PC-9 (cell line): ENCODE measurements at regions not wholly inside any gene's neighbourhood (a gene's known extent, or its start where the extent isn't known, plus 50 kb on each side); places are given as distances from the start of the nearest gene placed in this dataset.

Experiments
- BruUV-seq: library from RNA; stranded (reverse); fragments of 400-500 nt; replicated peaks from 2 replicates; lab custom pipeline; 2021; lab: Mats Ljungman, UMichigan
- CTCF ChIA-PET: fragments of 300-600 bp; sonication (Branson Sonifier 250); formaldehyde crosslinking; loops from one replicate; lab custom pipeline; 2022; ENCODE audit warnings: antibody characterized with exemption; lab: Charles Lee
- POLR2A ChIA-PET: fragments of 300-600 bp; sonication (Branson Sonifier 250); formaldehyde crosslinking; loops from one replicate; lab custom pipeline; 2022; ENCODE audit warnings: antibody characterized with exemption; ENCODE audit not compliant: unreplicated experiment; lab: Charles Lee
- DNase-seq, 2 experiments: peaks; one replicate each; pipeline versions ENCODE4 v3.0.0 to v3.0.0-alpha.2; 2015 to 2022; ENCODE audit warnings: mixed read lengths in 1 of 2
- H2AFZ ChIP-seq: fragments of 200-600 bp; sonication (generic); 2 replicates; pipeline ENCODE4 v1.8.1; 2017; ENCODE audit warnings: antibody characterized with exemption
- H3F3A ChIP-seq: fragments of 200-600 bp; sonication (generic); 2 replicates; pipeline ENCODE4 v1.8.1; 2017; ENCODE audit warnings: antibody characterized with exemption, mild to moderate bottlenecking, low read depth; ENCODE audit not compliant: insufficient read depth
- H3K27ac ChIP-seq: fragments of 200-600 bp; sonication (generic); 2 replicates; pipeline ENCODE4 v1.6.1; 2016; ENCODE audit warnings: mixed run types
- H3K27me3 ChIP-seq: fragments of 200-600 bp; sonication (generic); 2 replicates; pipeline ENCODE4 v1.6.1; 2016; ENCODE audit warnings: low read depth, mixed run types; ENCODE audit not compliant: insufficient read depth
- H3K36me3 ChIP-seq: fragments of 200-600 bp; sonication (generic); 2 replicates; pipeline ENCODE4 v1.6.1; 2016; ENCODE audit warnings: low read depth, mixed run types
- H3K4me1 ChIP-seq: fragments of 200-600 bp; sonication (generic); replicated peaks from 2 replicates; pipeline ENCODE4 v1.6.1; 2016; ENCODE audit warnings: mixed run types; ENCODE audit not compliant: insufficient read depth
- H3K4me2 ChIP-seq: fragments of 200-600 bp; sonication (generic); 2 replicates; pipeline ENCODE4 v1.6.1; 2017; ENCODE audit warnings: mixed run types
- H3K4me3 ChIP-seq: fragments of 200-600 bp; sonication (generic); 2 replicates; pipeline ENCODE4 v1.6.1; 2016; ENCODE audit warnings: mixed run types
- H3K79me2 ChIP-seq: fragments of 200-600 bp; sonication (generic); 2 replicates; pipeline ENCODE4 v1.6.1; 2017; ENCODE audit warnings: low read depth, mixed run types
- H3K9me2 ChIP-seq: fragments of 200-600 bp; sonication (generic); 2 replicates; pipeline ENCODE4 v1.8.1; 2017; ENCODE audit warnings: mild to moderate bottlenecking; ENCODE audit not compliant: insufficient read depth
- H3K9me3 ChIP-seq: fragments of 200-600 bp; sonication (generic); 2 replicates; pipeline ENCODE4 v1.8.1; 2016; ENCODE audit warnings: low read depth; ENCODE audit not compliant: insufficient read depth
- H4K20me1 ChIP-seq: fragments of 200-600 bp; sonication (generic); 2 replicates; pipeline ENCODE4 v1.8.1; 2017; ENCODE audit not compliant: insufficient read depth
- CTCF ChIP-seq: fragments of 200-600 bp; sonication (generic); conservative IDR thresholded peaks from 2 replicates; pipeline ENCODE4 v1.6.1; 2017; ENCODE audit warnings: mixed run types, antibody characterized with exemption, mild to moderate bottlenecking, moderate library complexity
- EZH2 ChIP-seq: fragments of 200-600 bp; sonication (generic); IDR thresholded peaks from 2 replicates; pipeline ENCODE4 v1.8.0; 2017; ENCODE audit warnings: antibody characterized with exemption, low read depth
- intact Hi-C: fragments of 100-400 bp; cut with micrococcal nuclease; formaldehyde crosslinking; loops from one replicate; pipeline ENCODE4 v1.10.0; 2022; ENCODE audit not compliant: unreplicated experiment

GRCh38 chr4:81600520-81601357, 129.0 kb upstream of the RASGEF1B start:
- H3K79me2 ChIP-seq: no peaks in the 10 kb centered on the region
- H3K9me3 ChIP-seq: no peaks in the 10 kb centered on the region
- no peaks in the 10 kb centered on the region for H3K4me1 ChIP-seq
- H3F3A ChIP-seq: no peaks in the 10 kb centered on the region
- H2AFZ ChIP-seq: no peak overlapping the region
- no peaks in the 10 kb centered on the region for H4K20me1 ChIP-seq
- no peak overlapping the region for H3K4me2 ChIP-seq
- no TSS peak for BruUV-seq
- no peak overlapping the region for H3K4me3 ChIP-seq
- no peaks in the 10 kb centered on the region for H3K36me3 ChIP-seq
- CTCF ChIA-PET: no interaction called here
- TF ChIP-seq EZH2 (no peak), CTCF (no peak)
- no peaks in the 10 kb centered on the region for H3K27me3 ChIP-seq
- H3K9me2 ChIP-seq: no peaks in the 10 kb centered on the region
- POLR2A ChIA-PET: no interaction called here
- intact Hi-C loops: no loop called here
- no peak overlapping the region for H3K27ac ChIP-seq
- no peak for DNase-seq

- Histone ChIP-seq H4K20me1 (no peaks in the 10 kb centered on the region), H3K4me2 (no peak overlapping the region), H2AFZ (no peak overlapping the region), H3K9me3 (no peaks in the 10 kb centered on the region), H3K4me3 (no peak overlapping the region), H3F3A (no peaks in the 10 kb centered on the region), H3K27me3 (no peaks in the 10 kb centered on the region), H3K4me1 (no peaks in the 10 kb centered on the region), H3K27ac (no peak overlapping the region), H3K9me2 (no peaks in the 10 kb centered on the region), H3K36me3 (no peaks in the 10 kb centered on the region), H3K79me2 (no peaks in the 10 kb centered on the region)
- BruUV-seq: no TSS peak
- ChIA-PET POLR2A (no interaction called here), CTCF (no interaction called here)
- TF ChIP-seq CTCF (no peak), EZH2 (no peak)
- intact Hi-C loops: no loop called here
- DNase-seq: no peak
Observed at GRCh38 chr4:81599742-81600380, 128.2 kb upstream of the RASGEF1B start.

GRCh38 chr4:81595798-81596610, 124.3 kb upstream of the RASGEF1B start:
- Histone ChIP-seq H3K36me3 (no peaks in the 10 kb centered on the region), H3K27ac (no peak overlapping the region), H4K20me1 (no peaks in the 10 kb centered on the region), H2AFZ (no peak overlapping the region), H3K9me3 (no peaks in the 10 kb centered on the region), H3K9me2 (no peaks in the 10 kb centered on the region), H3K4me3 (no peak overlapping the region), H3K79me2 (no peaks in the 10 kb centered on the region), H3K27me3 (no peaks in the 10 kb centered on the region), H3K4me2 (no peak overlapping the region), H3F3A (no peaks in the 10 kb centered on the region), H3K4me1 (no peaks in the 10 kb centered on the region)
- CTCF ChIA-PET: no interaction called here
- DNase-seq: no peak
- TF ChIP-seq EZH2: no peak
- TF ChIP-seq CTCF: no peak
- intact Hi-C loops: no loop called here
- POLR2A ChIA-PET: no interaction called here
- no TSS peak for BruUV-seq
